Omental fat pad (tissue), 3 donors: ENCODE measurements at regions not wholly inside any gene's neighbourhood (a gene's known extent, or its start where the extent isn't known, plus 50 kb on each side); places are given as distances from the start of the nearest gene placed in this dataset.

ENCODE experiments used
- ATAC-seq: fragments of 150-250 bp; one replicate; pipeline ENCODE4 v1.9.1; 2016; ENCODE audit warnings: mild to moderate bottlenecking, moderate library complexity; ENCODE audit not compliant: low FRiP score
- DNase-seq: peaks from one replicate; pipeline ENCODE4 v3.0.0-alpha.2; 2019; ENCODE audit warnings: low spot score
- CTCF ChIP-seq, 3 donors: fragments of 450-650 bp; IDR thresholded peaks; one replicate each; pipeline ENCODE4 v1.5.1; 2016 to 2017; ENCODE audit warnings: antibody characterized with exemption in 3 of 3, mild to moderate bottlenecking in 3 of 3, moderate library complexity in 2 of 3

GRCh38 chr15:95868450-95868849, 462.1 kb upstream of the NR2F2 start:
- ATAC-seq (no peak), DNase-seq (no peak)
- TF ChIP-seq CTCF (IDR thresholded peaks at IDR 0.05), result no peak

GRCh38 chr15:95868970-95869369, 461.5 kb upstream of the NR2F2 start:
- DNase-seq (no peak), ATAC-seq (no peak)
- no peak for TF ChIP-seq CTCF (IDR thresholded peaks at IDR 0.05)

- TF ChIP-seq CTCF (IDR thresholded peaks at IDR 0.05), result no peak
- DNase-seq (no peak), ATAC-seq (no peak)
These were observed 460.6 kb upstream of the NR2F2 start for GRCh38 chr15:95869920-95870319.

GRCh38 chr15:95872366-95872771, 458.1 kb upstream of the NR2F2 start:
- no peak for TF ChIP-seq CTCF (IDR thresholded peaks at IDR 0.05)
- no peak for DNase-seq
- no peak for ATAC-seq

- no peak for ATAC-seq
- TF ChIP-seq CTCF (IDR thresholded peaks at IDR 0.05), result no peak
- no peak for DNase-seq
These were observed 455.9 kb upstream of the NR2F2 start for GRCh38 chr15:95874637-95875036.

GRCh38 chr15:95875121-95875643, 455.3 kb upstream of the NR2F2 start:
- ATAC-seq (no peak), DNase-seq (no peak)
- no peak for TF ChIP-seq CTCF (IDR thresholded peaks at IDR 0.05)

GRCh38 chr15:95880031-95880570, 450.4 kb upstream of the NR2F2 start:
- ATAC-seq (no peak), DNase-seq (no peak)
- no peak for TF ChIP-seq CTCF (IDR thresholded peaks at IDR 0.05)
